ENCODE measurements at regions not wholly inside any gene's neighbourhood (a gene's known extent, or its start where the extent isn't known, plus 50 kb on each side); places are given as distances from the start of the nearest gene placed in this dataset.

DNA sequence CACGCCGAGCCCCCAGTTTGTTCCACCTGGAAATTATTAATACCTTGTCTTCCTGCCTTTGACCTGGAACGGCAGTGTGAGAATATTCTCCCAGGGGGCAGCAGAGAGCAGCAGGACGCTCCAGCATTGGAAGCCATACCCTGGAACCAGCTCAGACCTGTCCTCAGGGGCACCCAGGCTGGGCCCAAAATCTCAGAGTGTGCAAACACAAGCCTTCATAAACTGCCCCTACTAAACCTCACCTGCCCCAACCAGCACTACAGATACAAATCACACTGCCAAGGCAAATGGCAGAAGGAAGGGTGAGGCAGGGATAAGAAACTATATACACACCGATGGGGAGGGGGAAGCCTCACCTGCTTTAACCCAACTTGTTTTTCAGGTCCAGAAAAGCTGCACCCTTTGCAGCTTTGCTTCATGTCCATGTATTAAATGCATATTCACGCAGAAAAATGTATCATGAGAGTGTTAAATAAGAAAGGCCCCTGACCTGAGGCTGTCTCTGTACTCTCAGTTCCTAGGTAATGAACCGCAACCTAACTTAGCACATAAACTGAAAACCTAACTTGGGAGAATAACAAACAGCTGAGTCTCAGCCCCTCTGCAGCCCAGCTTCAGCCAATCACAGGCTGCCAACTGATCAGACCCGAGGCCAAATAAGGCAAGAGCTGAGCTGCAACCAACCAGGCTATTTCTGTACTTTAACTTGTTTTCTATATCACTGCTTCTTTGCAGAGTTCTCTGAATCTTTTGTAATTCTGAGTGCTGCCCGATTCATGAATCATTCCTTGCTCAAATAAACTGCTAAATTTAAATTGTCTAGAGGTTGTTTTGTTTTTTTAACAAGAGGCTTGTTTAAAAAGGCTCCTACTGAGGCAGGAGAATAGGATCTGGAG is 130.1 kb downstream of the SPTSSA start:
- H3F3A ChIP-seq (ENCODE audit: insufficient read depth, low read length, poor library complexity, severe bottlenecking): no peaks in the 10 kb centered on the region
- no peak overlapping the region for H3K9ac ChIP-seq (ENCODE audit: low read length)
- H3K27ac ChIP-seq (ENCODE audit: low read length): no peak overlapping the region
- H3K79me2 ChIP-seq (replicated peaks; ENCODE audit: insufficient read depth, low read length): no peaks in the 10 kb centered on the region
- TF ChIP-seq EZH2 (IDR thresholded peaks at IDR 0.05; ENCODE audit: borderline replicate concordance, insufficient read depth, low read length, poor library complexity, severe bottlenecking) (no peak), POLR2AphosphoS5 (IDR thresholded peaks at IDR 0.05) (no peak), CTCF (IDR thresholded peaks at IDR 0.05; ENCODE audit: poor library complexity, severe bottlenecking) (peak; percentile 59), MXI1 (conservative IDR thresholded peaks at IDR 0.05; ENCODE audit: poor library complexity, severe bottlenecking) (no peak), RAD21 (conservative IDR thresholded peaks at IDR 0.05) (peak; percentile 49), EP300 (conservative IDR thresholded peaks at IDR 0.05; ENCODE audit: poor library complexity, severe bottlenecking) (no peak), TAF1 (IDR thresholded peaks at IDR 0.05; ENCODE audit: low read depth) (no peak), SMC3 (conservative IDR thresholded peaks at IDR 0.05; ENCODE audit: poor library complexity) (peak; percentile 63)
- TF ChIP-seq, protein P1, sequence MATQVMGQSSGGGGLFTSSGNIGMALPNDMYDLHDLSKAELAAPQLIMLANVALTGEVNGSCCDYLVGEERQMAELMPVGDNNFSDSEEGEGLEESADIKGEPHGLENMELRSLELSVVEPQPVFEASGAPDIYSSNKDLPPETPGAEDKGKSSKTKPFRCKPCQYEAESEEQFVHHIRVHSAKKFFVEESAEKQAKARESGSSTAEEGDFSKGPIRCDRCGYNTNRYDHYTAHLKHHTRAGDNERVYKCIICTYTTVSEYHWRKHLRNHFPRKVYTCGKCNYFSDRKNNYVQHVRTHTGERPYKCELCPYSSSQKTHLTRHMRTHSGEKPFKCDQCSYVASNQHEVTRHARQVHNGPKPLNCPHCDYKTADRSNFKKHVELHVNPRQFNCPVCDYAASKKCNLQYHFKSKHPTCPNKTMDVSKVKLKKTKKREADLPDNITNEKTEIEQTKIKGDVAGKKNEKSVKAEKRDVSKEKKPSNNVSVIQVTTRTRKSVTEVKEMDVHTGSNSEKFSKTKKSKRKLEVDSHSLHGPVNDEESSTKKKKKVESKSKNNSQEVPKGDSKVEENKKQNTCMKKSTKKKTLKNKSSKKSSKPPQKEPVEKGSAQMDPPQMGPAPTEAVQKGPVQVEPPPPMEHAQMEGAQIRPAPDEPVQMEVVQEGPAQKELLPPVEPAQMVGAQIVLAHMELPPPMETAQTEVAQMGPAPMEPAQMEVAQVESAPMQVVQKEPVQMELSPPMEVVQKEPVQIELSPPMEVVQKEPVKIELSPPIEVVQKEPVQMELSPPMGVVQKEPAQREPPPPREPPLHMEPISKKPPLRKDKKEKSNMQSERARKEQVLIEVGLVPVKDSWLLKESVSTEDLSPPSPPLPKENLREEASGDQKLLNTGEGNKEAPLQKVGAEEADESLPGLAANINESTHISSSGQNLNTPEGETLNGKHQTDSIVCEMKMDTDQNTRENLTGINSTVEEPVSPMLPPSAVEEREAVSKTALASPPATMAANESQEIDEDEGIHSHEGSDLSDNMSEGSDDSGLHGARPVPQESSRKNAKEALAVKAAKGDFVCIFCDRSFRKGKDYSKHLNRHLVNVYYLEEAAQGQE (IDR thresholded peaks at IDR 0.05; ENCODE audit: borderline replicate concordance): no peak
- no peak overlapping the region for H3K4me2 ChIP-seq (ENCODE audit: low read length)
- H3K9me2 ChIP-seq (ENCODE audit: insufficient read depth, low read length): no peaks in the 10 kb centered on the region
- H3K9me3 ChIP-seq (ENCODE audit: low read length): no peaks in the 10 kb centered on the region
- H4K20me1 ChIP-seq (ENCODE audit: insufficient read depth): no peaks in the 10 kb centered on the region
- no peak overlapping the region for H3K4me3 ChIP-seq (ENCODE audit: low read length)
- H3K36me3 ChIP-seq (ENCODE audit: insufficient read depth, low read length): no peaks in the 10 kb centered on the region
- H3K27me3 ChIP-seq (ENCODE audit: insufficient read depth, low read depth, low read length): no peaks in the 10 kb centered on the region
- no peak overlapping the region for H2AFZ ChIP-seq (ENCODE audit: low read depth, low read length)

- H2AFZ ChIP-seq (ENCODE audit: low read depth, low read length): no peak overlapping the region
- no peak overlapping the region for H3K4me3 ChIP-seq (ENCODE audit: low read length)
- H3K9me3 ChIP-seq (ENCODE audit: low read length): no peaks in the 10 kb centered on the region
- no peak overlapping the region for H3K4me2 ChIP-seq (ENCODE audit: low read length)
- no peaks in the 10 kb centered on the region for H3F3A ChIP-seq (ENCODE audit: insufficient read depth, low read length, poor library complexity, severe bottlenecking)
- no peaks in the 10 kb centered on the region for H3K36me3 ChIP-seq (ENCODE audit: insufficient read depth, low read length)
- H4K20me1 ChIP-seq (ENCODE audit: insufficient read depth): no peaks in the 10 kb centered on the region
- H3K9me2 ChIP-seq (ENCODE audit: insufficient read depth, low read length): no peaks in the 10 kb centered on the region
- H3K9ac ChIP-seq (ENCODE audit: low read length): no peak overlapping the region
- H3K79me2 ChIP-seq (replicated peaks; ENCODE audit: insufficient read depth, low read length): no peaks in the 10 kb centered on the region
- H3K27me3 ChIP-seq (ENCODE audit: insufficient read depth, low read depth, low read length): no peaks in the 10 kb centered on the region
- TF ChIP-seq MXI1 (conservative IDR thresholded peaks at IDR 0.05; ENCODE audit: poor library complexity, severe bottlenecking) (no peak), EZH2 (IDR thresholded peaks at IDR 0.05; ENCODE audit: borderline replicate concordance, insufficient read depth, low read length, poor library complexity, severe bottlenecking) (no peak)
- TF ChIP-seq, protein P1 (IDR thresholded peaks at IDR 0.05; ENCODE audit: borderline replicate concordance): no peak
- H3K27ac ChIP-seq (ENCODE audit: low read length): no peak overlapping the region
Observed at GRCh38 chr14:34330846-34331245, 131.2 kb downstream of the SPTSSA start.
